ENCODE measurements at regions not wholly inside any gene's neighbourhood (a gene's known extent, or its start where the extent isn't known, plus 50 kb on each side); places are given as distances from the start of the nearest gene placed in this dataset.

DNA sequence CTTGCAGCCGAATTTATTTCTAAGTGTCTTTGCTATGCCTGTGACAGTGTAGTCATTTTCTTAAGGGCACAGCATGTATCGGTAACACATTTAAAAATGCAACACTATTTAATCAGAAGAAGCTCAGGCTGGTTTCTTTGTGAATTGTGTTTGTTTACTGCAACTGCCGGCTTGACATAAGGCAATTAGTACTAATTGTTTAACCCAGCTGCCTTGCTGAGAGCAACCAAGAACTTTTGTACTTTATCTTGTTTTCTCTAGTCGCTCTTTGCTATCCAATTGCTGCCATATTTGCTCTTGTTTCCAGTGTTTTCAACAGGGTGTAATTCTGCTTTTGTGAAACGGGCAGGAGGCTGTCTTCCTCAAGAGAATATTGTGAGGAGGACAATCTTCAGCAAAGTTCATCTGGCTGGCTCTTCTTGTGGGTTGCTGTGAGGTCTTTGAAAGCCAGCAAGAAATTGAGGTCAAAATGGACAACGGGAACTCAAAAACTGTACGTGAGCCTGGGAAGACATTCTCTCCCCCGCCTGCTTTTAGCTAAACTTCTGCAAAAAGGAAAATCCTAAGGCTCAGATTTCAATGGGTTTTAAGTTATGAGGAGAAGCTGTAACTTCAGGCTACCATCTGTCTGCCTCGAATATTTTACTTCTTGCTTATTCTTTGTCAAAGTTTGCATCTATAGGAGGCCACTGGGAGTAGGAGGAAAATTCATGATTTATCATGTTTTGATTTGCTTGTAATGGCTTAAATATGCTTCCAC is 75.8 kb upstream of the TSHZ3 start:
- TF ChIP-seq, protein P1, sequence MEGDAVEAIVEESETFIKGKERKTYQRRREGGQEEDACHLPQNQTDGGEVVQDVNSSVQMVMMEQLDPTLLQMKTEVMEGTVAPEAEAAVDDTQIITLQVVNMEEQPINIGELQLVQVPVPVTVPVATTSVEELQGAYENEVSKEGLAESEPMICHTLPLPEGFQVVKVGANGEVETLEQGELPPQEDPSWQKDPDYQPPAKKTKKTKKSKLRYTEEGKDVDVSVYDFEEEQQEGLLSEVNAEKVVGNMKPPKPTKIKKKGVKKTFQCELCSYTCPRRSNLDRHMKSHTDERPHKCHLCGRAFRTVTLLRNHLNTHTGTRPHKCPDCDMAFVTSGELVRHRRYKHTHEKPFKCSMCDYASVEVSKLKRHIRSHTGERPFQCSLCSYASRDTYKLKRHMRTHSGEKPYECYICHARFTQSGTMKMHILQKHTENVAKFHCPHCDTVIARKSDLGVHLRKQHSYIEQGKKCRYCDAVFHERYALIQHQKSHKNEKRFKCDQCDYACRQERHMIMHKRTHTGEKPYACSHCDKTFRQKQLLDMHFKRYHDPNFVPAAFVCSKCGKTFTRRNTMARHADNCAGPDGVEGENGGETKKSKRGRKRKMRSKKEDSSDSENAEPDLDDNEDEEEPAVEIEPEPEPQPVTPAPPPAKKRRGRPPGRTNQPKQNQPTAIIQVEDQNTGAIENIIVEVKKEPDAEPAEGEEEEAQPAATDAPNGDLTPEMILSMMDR (IDR thresholded peaks at IDR 0.05; ENCODE audit: control extremely low read depth in 1 of 3, insufficient read depth in 1 of 3, low read depth in 1 of 3, low read length in 3 of 3): no peak
- no peak for TF ChIP-seq EZH2 (IDR thresholded peaks at IDR 0.05; ENCODE audit: low read depth, low read length, severe bottlenecking)
- TF ChIP-seq EP300 (IDR thresholded peaks at IDR 0.05; ENCODE audit: borderline replicate concordance in 1 of 2, low read depth in 2 of 2, low read length in 2 of 2): no peak
- no peak for TF ChIP-seq HDAC2 (IDR thresholded peaks at IDR 0.05; ENCODE audit: borderline replicate concordance in 1 of 2, low read depth in 2 of 2, low read length in 2 of 2)
- TF ChIP-seq TBP (IDR thresholded peaks at IDR 0.05; ENCODE audit: low read depth, low read length): no peak
